Neural cell (in vitro differentiated cells): ENCODE measurements at regions not wholly inside any gene's neighbourhood (a gene's known extent, or its start where the extent isn't known, plus 50 kb on each side); places are given as distances from the start of the nearest gene placed in this dataset.

Source experiments
- EP300 ChIP-seq: fragments of 450-650 bp; conservative IDR thresholded peaks from 2 replicates; pipeline ENCODE4 v1.6.1; 2014; ENCODE audit warnings: antibody characterized with exemption, mild to moderate bottlenecking, moderate library complexity; ENCODE audit not compliant: poor library complexity, severe bottlenecking
- EZH2 ChIP-seq: fragments of 200-600, 300-800 bp; shearing (Covaris generic), sonication (generic); IDR thresholded peaks from 2 replicates; pipeline ENCODE4 v1.6.1; 2014; ENCODE audit warnings: antibody characterized with exemption, low read length, borderline replicate concordance, mild to moderate bottlenecking; ENCODE audit not compliant: insufficient read depth, poor library complexity, severe bottlenecking
- MXI1 ChIP-seq: fragments of 450-650 bp; conservative IDR thresholded peaks from 2 replicates; pipeline ENCODE4 v1.6.1; 2014; ENCODE audit warnings: antibody characterized with exemption, mild to moderate bottlenecking; ENCODE audit not compliant: poor library complexity, severe bottlenecking
- POLR2AphosphoS5 ChIP-seq: IDR thresholded peaks from 2 replicates; pipeline ENCODE4 v1.6.1; 2012
- RAD21 ChIP-seq: fragments of 450-650 bp; conservative IDR thresholded peaks from 2 replicates; pipeline ENCODE4 v1.6.1; 2014; ENCODE audit warnings: antibody characterized with exemption, mild to moderate bottlenecking, moderate library complexity
- SMC3 ChIP-seq: fragments of 450-650 bp; conservative IDR thresholded peaks from 2 replicates; pipeline ENCODE4 v1.6.1; 2014; ENCODE audit warnings: antibody characterized with exemption, mild to moderate bottlenecking, moderate library complexity; ENCODE audit not compliant: poor library complexity
- TAF1 ChIP-seq: IDR thresholded peaks from 2 replicates; pipeline ENCODE4 v1.6.1; 2012; ENCODE audit warnings: low read depth
- TF ChIP-seq, protein P1 (sequence below): fragments of 450-650 bp; IDR thresholded peaks from 2 replicates; pipeline ENCODE4 v1.5.1; 2014; ENCODE audit warnings: antibody characterized with exemption, mild to moderate bottlenecking, moderate library complexity; ENCODE audit not compliant: poor library complexity, severe bottlenecking
- TF ChIP-seq, protein P2 (sequence below): IDR thresholded peaks from 2 replicates; pipeline ENCODE4 v1.6.1; 2012; ENCODE audit warnings: borderline replicate concordance

GRCh38 chr20:60483371-60483770 is 525.1 kb downstream of the CDH26 start:
- TF ChIP-seq, protein P1, sequence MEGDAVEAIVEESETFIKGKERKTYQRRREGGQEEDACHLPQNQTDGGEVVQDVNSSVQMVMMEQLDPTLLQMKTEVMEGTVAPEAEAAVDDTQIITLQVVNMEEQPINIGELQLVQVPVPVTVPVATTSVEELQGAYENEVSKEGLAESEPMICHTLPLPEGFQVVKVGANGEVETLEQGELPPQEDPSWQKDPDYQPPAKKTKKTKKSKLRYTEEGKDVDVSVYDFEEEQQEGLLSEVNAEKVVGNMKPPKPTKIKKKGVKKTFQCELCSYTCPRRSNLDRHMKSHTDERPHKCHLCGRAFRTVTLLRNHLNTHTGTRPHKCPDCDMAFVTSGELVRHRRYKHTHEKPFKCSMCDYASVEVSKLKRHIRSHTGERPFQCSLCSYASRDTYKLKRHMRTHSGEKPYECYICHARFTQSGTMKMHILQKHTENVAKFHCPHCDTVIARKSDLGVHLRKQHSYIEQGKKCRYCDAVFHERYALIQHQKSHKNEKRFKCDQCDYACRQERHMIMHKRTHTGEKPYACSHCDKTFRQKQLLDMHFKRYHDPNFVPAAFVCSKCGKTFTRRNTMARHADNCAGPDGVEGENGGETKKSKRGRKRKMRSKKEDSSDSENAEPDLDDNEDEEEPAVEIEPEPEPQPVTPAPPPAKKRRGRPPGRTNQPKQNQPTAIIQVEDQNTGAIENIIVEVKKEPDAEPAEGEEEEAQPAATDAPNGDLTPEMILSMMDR = no peak
- TF ChIP-seq EP300 = no peak
- no peak for TF ChIP-seq TAF1
- no peak for TF ChIP-seq EZH2
- no peak for TF ChIP-seq RAD21
- no peak for TF ChIP-seq SMC3
- TF ChIP-seq MXI1 = no peak
- no peak for TF ChIP-seq POLR2AphosphoS5
- TF ChIP-seq, protein P2, sequence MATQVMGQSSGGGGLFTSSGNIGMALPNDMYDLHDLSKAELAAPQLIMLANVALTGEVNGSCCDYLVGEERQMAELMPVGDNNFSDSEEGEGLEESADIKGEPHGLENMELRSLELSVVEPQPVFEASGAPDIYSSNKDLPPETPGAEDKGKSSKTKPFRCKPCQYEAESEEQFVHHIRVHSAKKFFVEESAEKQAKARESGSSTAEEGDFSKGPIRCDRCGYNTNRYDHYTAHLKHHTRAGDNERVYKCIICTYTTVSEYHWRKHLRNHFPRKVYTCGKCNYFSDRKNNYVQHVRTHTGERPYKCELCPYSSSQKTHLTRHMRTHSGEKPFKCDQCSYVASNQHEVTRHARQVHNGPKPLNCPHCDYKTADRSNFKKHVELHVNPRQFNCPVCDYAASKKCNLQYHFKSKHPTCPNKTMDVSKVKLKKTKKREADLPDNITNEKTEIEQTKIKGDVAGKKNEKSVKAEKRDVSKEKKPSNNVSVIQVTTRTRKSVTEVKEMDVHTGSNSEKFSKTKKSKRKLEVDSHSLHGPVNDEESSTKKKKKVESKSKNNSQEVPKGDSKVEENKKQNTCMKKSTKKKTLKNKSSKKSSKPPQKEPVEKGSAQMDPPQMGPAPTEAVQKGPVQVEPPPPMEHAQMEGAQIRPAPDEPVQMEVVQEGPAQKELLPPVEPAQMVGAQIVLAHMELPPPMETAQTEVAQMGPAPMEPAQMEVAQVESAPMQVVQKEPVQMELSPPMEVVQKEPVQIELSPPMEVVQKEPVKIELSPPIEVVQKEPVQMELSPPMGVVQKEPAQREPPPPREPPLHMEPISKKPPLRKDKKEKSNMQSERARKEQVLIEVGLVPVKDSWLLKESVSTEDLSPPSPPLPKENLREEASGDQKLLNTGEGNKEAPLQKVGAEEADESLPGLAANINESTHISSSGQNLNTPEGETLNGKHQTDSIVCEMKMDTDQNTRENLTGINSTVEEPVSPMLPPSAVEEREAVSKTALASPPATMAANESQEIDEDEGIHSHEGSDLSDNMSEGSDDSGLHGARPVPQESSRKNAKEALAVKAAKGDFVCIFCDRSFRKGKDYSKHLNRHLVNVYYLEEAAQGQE = no peak
